ENCODE measurements at regions not wholly inside any gene's neighbourhood (a gene's known extent, or its start where the extent isn't known, plus 50 kb on each side); places are given as distances from the start of the nearest gene placed in this dataset.

- H3K4me1 Mint-ChIP-seq: no peaks in the 10 kb centered on the region
- H3K27me3 Mint-ChIP-seq (ENCODE audit: low read depth in 3 of 3): no peaks in the 10 kb centered on the region
- no peak for DNase-seq
- peaks cover 2 to 30% (median 8%) of the 10 kb centered on the region in 6 donors for H3K9me3 Mint-ChIP-seq
- no peaks in the 10 kb centered on the region for H3K36me3 Mint-ChIP-seq
- no peak overlapping the region for H3K27ac Mint-ChIP-seq
- no peak overlapping the region for H3K4me3 Mint-ChIP-seq
Observed at GRCh38 chr4:176968094-176968493, 175.4 kb upstream of the VEGFC start.

- H3K27ac Mint-ChIP-seq: no peak overlapping the region
- no peaks in the 10 kb centered on the region for H3K27me3 Mint-ChIP-seq (ENCODE audit: low read depth in 3 of 3)
- no peak overlapping the region for H3K4me3 Mint-ChIP-seq
- no peaks in the 10 kb centered on the region for H3K36me3 Mint-ChIP-seq
- H3K4me1 Mint-ChIP-seq: no peaks in the 10 kb centered on the region
- H3K9me3 Mint-ChIP-seq: peaks cover 2 to 32% (median 9%) of the 10 kb centered on the region in 6 donors
- DNase-seq: no peak
Observed at GRCh38 chr4:176969011-176969410, 176.3 kb upstream of the VEGFC start.

- Mint-ChIP-seq H3K36me3 (no peaks in the 10 kb centered on the region), H3K4me3 (no peak overlapping the region), H3K9me3 (peaks cover 0 to 26% (median 7%) of the 10 kb centered on the region in 6 donors), H3K27me3 (ENCODE audit: low read depth in 3 of 3) (no peaks in the 10 kb centered on the region), H3K27ac (no peak overlapping the region), H3K4me1 (no peaks in the 10 kb centered on the region)
- no peak for DNase-seq
Observed at GRCh38 chr4:176970853-176971252, 178.1 kb upstream of the VEGFC start.

GRCh38 chr4:176971576-176972115 is 178.9 kb upstream of the VEGFC start:
- Mint-ChIP-seq H3K4me1 (no peaks in the 10 kb centered on the region), H3K36me3 (no peaks in the 10 kb centered on the region), H3K9me3 (peaks cover 0 to 20% (median 7%) of the 10 kb centered on the region in 6 donors), H3K27me3 (ENCODE audit: low read depth in 3 of 3) (no peaks in the 10 kb centered on the region), H3K4me3 (no peak overlapping the region), H3K27ac (no peak overlapping the region)
- no peak for DNase-seq

DNA sequence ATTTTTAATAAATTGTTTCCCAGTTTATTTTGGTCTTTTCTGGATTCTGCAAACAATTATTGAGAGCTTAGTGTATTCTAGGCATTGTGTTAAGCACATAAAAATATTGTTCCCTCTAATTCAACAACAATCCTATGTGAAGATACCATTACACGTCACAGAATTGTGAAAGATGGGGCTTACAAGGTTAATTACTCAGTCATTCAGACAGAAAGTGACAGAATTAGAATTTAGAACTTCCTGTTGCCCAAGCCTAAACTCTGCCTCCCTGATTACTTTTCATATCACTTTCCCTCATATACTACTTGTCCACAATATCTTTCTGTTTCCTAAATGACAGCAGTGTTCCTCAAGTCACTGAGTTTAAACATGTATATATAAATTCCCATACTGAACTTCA is 186.7 kb upstream of the VEGFC start:
- Mint-ChIP-seq H3K27ac (no peak overlapping the region), H3K9me3 (peaks cover 0 to 14% (median 5%) of the 10 kb centered on the region in 6 donors), H3K4me3 (no peak overlapping the region), H3K27me3 (ENCODE audit: low read depth in 3 of 3) (peaks cover 0 to 1% (median 0%) of the 10 kb centered on the region in 3 donors), H3K36me3 (no peaks in the 10 kb centered on the region), H3K4me1 (no peaks in the 10 kb centered on the region)
- no peak for DNase-seq

- peaks cover 0 to 1% (median 0%) of the 10 kb centered on the region in 3 donors for H3K27me3 Mint-ChIP-seq (ENCODE audit: low read depth in 3 of 3)
- DNase-seq: no peak
- no peak overlapping the region for H3K4me3 Mint-ChIP-seq
- no peak overlapping the region for H3K27ac Mint-ChIP-seq
- H3K9me3 Mint-ChIP-seq: peaks cover 0 to 21% (median 9%) of the 10 kb centered on the region in 6 donors
- no peaks in the 10 kb centered on the region for H3K36me3 Mint-ChIP-seq
- H3K4me1 Mint-ChIP-seq: no peaks in the 10 kb centered on the region
Observed at GRCh38 chr4:176981074-176981473, 188.4 kb upstream of the VEGFC start.

GRCh38 chr4:176981551-176981950 is 188.8 kb upstream of the VEGFC start:
- Mint-ChIP-seq H3K36me3 (no peaks in the 10 kb centered on the region), H3K9me3 (peaks cover 0 to 21% (median 9%) of the 10 kb centered on the region in 6 donors), H3K27me3 (ENCODE audit: low read depth in 3 of 3) (peaks cover 0 to 1% (median 0%) of the 10 kb centered on the region in 3 donors), H3K4me3 (no peak overlapping the region), H3K4me1 (no peaks in the 10 kb centered on the region), H3K27ac (no peak overlapping the region)
- no peak for DNase-seq

DNA sequence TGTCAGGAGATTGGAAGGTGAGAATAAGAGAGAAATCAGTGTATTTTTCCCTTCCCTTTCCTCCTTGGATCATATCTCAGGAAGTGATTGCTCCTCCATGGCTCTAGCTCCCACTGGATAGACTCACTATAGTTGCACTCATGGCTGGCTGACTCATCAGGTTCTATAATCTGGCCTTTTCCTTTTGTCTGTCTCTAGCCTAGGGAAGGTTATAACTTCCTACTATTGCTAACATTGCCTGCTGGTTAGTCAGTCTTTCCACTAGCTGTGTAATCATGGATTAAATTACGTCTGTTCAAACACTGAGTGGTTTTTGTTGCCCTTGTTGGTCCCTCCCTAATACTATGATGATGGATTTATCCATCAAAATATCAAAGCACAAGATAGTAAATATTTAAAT is 195.5 kb upstream of the VEGFC start:
- H3K9me3 Mint-ChIP-seq: peaks cover 4 to 29% (median 14%) of the 10 kb centered on the region in 6 donors
- no peak overlapping the region for H3K4me3 Mint-ChIP-seq
- DNase-seq: no peak
- no peaks in the 10 kb centered on the region for H3K36me3 Mint-ChIP-seq
- H3K4me1 Mint-ChIP-seq: no peaks in the 10 kb centered on the region
- H3K27me3 Mint-ChIP-seq (ENCODE audit: low read depth in 3 of 3): peaks cover 0 to 1% (median 0%) of the 10 kb centered on the region in 3 donors
- no peak overlapping the region for H3K27ac Mint-ChIP-seq

DNA sequence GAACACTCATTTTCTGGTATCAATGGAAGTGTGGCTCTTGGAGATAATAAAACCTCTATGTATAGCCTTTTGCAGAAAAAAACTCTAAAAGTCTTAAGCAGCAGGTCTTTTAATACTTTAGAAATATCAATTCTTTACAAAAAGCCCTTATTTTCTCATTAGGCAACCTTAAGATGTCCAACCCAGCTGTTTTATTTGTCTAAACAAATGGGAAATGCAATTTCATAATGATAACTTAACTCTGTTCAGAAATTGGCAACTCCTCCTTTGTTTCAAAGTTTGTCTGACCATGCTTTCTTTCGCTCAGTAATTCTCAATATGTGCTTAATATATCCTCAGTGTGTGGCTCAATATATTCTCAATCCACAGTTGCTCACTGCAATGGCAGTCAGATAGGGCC is 196.5 kb upstream of the VEGFC start:
- DNase-seq: no peak
- H3K4me3 Mint-ChIP-seq: no peak overlapping the region
- H3K36me3 Mint-ChIP-seq: no peaks in the 10 kb centered on the region
- H3K9me3 Mint-ChIP-seq: peaks cover 4 to 24% (median 9%) of the 10 kb centered on the region in 6 donors
- no peak overlapping the region for H3K27ac Mint-ChIP-seq
- H3K4me1 Mint-ChIP-seq: no peaks in the 10 kb centered on the region
- peaks cover 0 to 1% (median 0%) of the 10 kb centered on the region in 3 donors for H3K27me3 Mint-ChIP-seq (ENCODE audit: low read depth in 3 of 3)

GRCh38 chr4:176999935-177000543 is 207.3 kb upstream of the VEGFC start:
- Mint-ChIP-seq H3K4me1 (no peaks in the 10 kb centered on the region), H3K36me3 (no peaks in the 10 kb centered on the region), H3K27ac (no peak overlapping the region), H3K27me3 (ENCODE audit: low read depth in 3 of 3) (peaks cover 0 to 2% (median 0%) of the 10 kb centered on the region in 3 donors), H3K9me3 (peaks cover 0 to 26% (median 13%) of the 10 kb centered on the region in 6 donors), H3K4me3 (no peak overlapping the region)
- DNase-seq: no peak

- Mint-ChIP-seq H3K9me3 (peaks cover 0 to 19% (median 5%) of the 10 kb centered on the region in 6 donors), H3K27ac (no peak overlapping the region), H3K4me1 (no peaks in the 10 kb centered on the region), H3K36me3 (no peaks in the 10 kb centered on the region), H3K4me3 (no peak overlapping the region), H3K27me3 (ENCODE audit: low read depth in 3 of 3) (peaks cover 0 to 2% (median 0%) of the 10 kb centered on the region in 3 donors)
- no peak for DNase-seq
Observed at GRCh38 chr4:177001271-177002175, 208.8 kb upstream of the VEGFC start.

DNA sequence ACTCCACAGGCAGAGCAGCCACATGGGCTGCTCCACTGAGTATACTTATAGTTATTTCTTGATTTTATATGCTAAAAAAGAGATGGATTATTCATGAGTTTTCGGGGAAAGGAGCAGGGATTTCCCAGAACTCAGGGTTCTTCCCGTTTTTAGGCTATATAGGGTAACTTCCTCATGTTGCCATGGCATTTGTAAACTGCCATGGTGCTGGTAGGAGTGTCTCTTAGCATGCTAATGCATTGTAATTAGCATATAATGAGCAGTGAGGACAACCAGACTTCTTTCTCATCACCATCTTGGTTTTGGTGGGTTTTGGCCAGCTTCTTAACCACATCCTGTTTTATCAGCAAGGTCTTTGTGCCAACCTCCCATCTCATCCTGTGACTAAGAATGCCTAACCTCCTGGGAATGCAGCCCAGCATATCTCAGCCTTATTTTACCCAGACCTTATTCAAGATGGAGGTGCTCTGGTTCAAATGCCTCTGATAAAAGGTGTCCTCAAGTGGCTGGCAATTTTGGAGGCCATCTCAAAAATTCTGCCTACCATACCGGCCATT is 213.0 kb upstream of the VEGFC start:
- Mint-ChIP-seq H3K27ac (no peak overlapping the region), H3K9me3 (peaks cover 0 to 8% (median 5%) of the 10 kb centered on the region in 6 donors), H3K4me3 (no peak overlapping the region), H3K36me3 (no peaks in the 10 kb centered on the region), H3K4me1 (no peaks in the 10 kb centered on the region), H3K27me3 (ENCODE audit: low read depth in 3 of 3) (no peaks in the 10 kb centered on the region)
- DNase-seq: no peak

DNA sequence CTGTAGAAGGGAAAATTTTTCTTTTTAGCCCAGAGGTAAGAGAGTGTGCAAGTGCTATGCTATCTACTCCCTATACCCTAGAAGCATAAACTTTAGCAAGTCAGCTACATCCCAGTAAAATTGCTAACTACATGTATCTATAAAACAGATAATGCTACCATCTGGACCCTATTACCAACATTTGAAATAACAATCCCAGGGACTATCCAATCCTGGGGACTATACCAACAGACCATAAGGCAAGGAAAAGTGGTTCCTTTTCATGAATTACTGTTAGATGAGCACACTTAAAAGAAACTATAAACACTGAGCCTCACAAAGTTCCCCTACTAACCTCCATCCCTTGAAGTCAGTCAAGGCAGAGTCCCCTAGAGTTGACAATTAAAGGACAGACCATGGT is 213.6 kb upstream of the VEGFC start:
- no peak overlapping the region for H3K27ac Mint-ChIP-seq
- H3K36me3 Mint-ChIP-seq: no peaks in the 10 kb centered on the region
- DNase-seq: no peak

More for the DNA sequence above, 213.6 kb upstream of the VEGFC start:
- H3K4me1 Mint-ChIP-seq: no peaks in the 10 kb centered on the region
- peaks cover 0 to 8% (median 5%) of the 10 kb centered on the region in 6 donors for H3K9me3 Mint-ChIP-seq
- no peaks in the 10 kb centered on the region for H3K27me3 Mint-ChIP-seq (ENCODE audit: low read depth in 3 of 3)
- H3K4me3 Mint-ChIP-seq: no peak overlapping the region
